WERI-Rb-1 (cell line): ENCODE measurements at regions not wholly inside any gene's neighbourhood (a gene's known extent, or its start where the extent isn't known, plus 50 kb on each side); places are given as distances from the start of the nearest gene placed in this dataset.
A peak's percentile ranks its signal among the peaks of the same experiment; 100 is the strongest.

Experiments
- DNase-seq: peaks from one replicate; pipeline ENCODE4 v3.0.0-alpha.2; 2020
- H3K27ac ChIP-seq: fragments of 250-450 bp; sonication (Bioruptor Pico); 2 replicates; pipeline ENCODE4 v1.5.1; 2020; ENCODE audit warnings: mild to moderate bottlenecking, moderate library complexity
- H3K27me3 ChIP-seq: fragments of 250-450 bp; sonication (Bioruptor Pico); 2 replicates; pipeline ENCODE4 v1.5.1; 2021; ENCODE audit warnings: mild to moderate bottlenecking, low read depth, moderate library complexity; ENCODE audit not compliant: insufficient read depth, severe bottlenecking
- H3K36me3 ChIP-seq: fragments of 250-450 bp; sonication (Bioruptor Pico); 2 replicates; pipeline ENCODE4 v1.5.1; 2020; ENCODE audit warnings: mild to moderate bottlenecking, moderate library complexity
- H3K4me3 ChIP-seq: 2 replicates; pipeline ENCODE4 v1.5.1; 2011; ENCODE audit warnings: low read depth, mild to moderate bottlenecking, control low read depth, low read length
- H3K9me3 ChIP-seq: fragments of 250-450 bp; sonication (Bioruptor Pico); 2 replicates; pipeline ENCODE4 v1.5.1; 2021; ENCODE audit warnings: mild to moderate bottlenecking, moderate library complexity; ENCODE audit not compliant: severe bottlenecking
- TF ChIP-seq, protein P1 (sequence below): IDR thresholded peaks from 2 replicates; pipeline ENCODE4 v1.5.1; 2011; ENCODE audit warnings: low read depth, mild to moderate bottlenecking, control low read depth, inconsistent platforms, low read length

DNA sequence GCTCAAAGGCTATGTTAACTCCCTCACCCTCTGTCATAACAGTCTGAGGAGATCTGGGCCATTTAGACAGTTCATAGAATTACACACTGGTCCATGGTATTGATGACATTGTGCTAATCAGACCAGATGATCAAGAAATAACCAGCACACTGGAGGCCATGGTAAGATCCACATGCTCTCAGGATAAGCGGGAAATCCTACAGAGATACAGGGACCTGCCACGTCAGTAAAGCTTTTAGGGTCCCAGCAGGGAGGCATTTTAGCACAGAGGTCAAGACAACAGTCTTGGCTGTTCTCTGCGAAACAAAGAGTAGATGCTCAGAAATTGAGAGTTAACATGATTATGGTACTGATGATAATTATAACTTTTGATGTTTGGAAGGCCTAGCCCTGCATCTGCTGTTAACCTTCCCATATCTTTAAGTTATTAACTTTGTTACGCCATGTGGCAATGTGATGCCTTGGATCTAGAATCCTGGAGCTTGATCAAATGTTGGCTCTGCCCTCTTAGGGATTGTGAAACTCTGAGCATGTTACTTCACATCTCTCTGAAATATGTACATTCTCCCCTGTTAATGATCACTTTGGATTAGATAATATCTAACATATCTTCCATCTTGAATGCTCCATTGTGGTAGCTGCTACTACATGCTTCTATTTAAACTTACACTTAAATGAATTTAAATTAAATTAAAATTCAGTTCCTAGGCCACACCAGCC lies 172.0 kb upstream of the SOX9 start:
- DNase-seq: no peak
- Histone ChIP-seq H3K9me3 (no peaks in the 10 kb centered on the region), H3K36me3 (no peaks in the 10 kb centered on the region), H3K27ac (no peak overlapping the region), H3K27me3 (peaks cover 70% of the 10 kb centered on the region), H3K4me3 (no peak overlapping the region)
- TF ChIP-seq, protein P1, sequence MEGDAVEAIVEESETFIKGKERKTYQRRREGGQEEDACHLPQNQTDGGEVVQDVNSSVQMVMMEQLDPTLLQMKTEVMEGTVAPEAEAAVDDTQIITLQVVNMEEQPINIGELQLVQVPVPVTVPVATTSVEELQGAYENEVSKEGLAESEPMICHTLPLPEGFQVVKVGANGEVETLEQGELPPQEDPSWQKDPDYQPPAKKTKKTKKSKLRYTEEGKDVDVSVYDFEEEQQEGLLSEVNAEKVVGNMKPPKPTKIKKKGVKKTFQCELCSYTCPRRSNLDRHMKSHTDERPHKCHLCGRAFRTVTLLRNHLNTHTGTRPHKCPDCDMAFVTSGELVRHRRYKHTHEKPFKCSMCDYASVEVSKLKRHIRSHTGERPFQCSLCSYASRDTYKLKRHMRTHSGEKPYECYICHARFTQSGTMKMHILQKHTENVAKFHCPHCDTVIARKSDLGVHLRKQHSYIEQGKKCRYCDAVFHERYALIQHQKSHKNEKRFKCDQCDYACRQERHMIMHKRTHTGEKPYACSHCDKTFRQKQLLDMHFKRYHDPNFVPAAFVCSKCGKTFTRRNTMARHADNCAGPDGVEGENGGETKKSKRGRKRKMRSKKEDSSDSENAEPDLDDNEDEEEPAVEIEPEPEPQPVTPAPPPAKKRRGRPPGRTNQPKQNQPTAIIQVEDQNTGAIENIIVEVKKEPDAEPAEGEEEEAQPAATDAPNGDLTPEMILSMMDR: no peak

DNA sequence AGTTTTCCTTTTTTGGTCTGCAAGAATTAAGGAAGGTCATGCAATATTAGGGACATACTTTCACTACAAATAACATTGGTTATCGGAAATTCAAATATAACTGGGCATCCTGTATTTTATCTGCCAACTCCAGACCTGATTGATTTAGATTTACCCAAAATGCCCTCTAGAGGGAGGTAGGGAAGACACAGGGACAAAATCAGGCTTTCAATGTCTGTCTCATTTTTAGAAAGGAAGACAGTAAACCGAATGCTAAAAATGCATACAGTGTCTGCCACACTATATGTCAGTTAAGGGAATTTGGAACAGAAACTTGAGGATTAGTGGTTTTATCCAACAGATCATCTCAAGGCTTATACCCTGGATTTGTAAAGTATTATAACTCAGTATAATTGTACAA lies 161.7 kb upstream of the SOX9 start:
- Histone ChIP-seq H3K27ac (no peak overlapping the region), H3K9me3 (no peaks in the 10 kb centered on the region), H3K36me3 (no peaks in the 10 kb centered on the region), H3K4me3 (no peak overlapping the region), H3K27me3 (peaks cover 12% of the 10 kb centered on the region)
- TF ChIP-seq, protein P1: peak; percentile 31; the same call in 1 of the 2 replicates
- no peak for DNase-seq

DNA sequence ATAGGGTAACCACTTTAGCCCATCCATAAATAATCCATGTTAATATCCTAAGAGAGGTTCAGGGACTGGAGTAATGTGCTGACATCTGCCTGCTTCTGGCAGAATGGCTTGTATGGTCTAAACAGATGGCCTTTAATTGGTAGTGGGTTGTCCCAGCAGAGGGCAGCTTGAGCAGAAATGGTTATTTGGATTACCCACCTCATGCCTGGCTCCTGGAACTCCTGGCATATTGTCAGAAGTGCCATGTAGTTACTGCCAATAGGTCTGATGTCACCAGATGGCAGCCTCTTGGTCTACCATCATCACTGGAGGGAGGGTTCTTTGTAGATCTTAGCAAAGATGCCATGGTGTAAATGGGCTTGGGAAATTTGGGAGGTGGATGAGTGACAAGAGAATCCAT lies 157.5 kb upstream of the SOX9 start:
- Histone ChIP-seq H3K36me3 (no peaks in the 10 kb centered on the region), H3K27me3 (peaks cover 17% of the 10 kb centered on the region), H3K27ac (no peak overlapping the region), H3K4me3 (no peak overlapping the region), H3K9me3 (no peaks in the 10 kb centered on the region)
- TF ChIP-seq, protein P1: no peak
- DNase-seq: peak; percentile 23

DNA sequence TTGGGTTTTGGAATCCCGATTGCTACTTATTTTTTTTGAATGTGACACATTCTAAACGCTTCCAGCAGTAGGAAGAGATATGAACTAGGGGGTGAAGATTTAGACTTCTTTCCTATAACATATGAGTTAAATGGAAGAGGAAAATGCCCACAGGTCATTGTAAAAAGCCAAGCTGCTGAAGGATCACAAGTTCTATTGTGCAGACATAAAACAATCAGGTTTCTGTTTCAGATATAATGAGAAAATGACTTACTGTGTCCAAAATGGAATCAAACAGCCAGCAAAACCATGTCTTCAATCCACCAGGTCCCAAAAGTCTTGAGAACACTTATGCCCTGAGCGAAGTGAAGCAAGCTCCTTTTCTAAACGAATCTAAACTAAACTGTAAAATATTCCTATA lies 157.0 kb upstream of the SOX9 start:
- H3K9me3 ChIP-seq: no peaks in the 10 kb centered on the region
- no peaks in the 10 kb centered on the region for H3K36me3 ChIP-seq
- no peak overlapping the region for H3K27ac ChIP-seq
- H3K27me3 ChIP-seq: peaks cover 17% of the 10 kb centered on the region
- TF ChIP-seq, protein P1: no peak
- no peak for DNase-seq
- H3K4me3 ChIP-seq: no peak overlapping the region

DNA sequence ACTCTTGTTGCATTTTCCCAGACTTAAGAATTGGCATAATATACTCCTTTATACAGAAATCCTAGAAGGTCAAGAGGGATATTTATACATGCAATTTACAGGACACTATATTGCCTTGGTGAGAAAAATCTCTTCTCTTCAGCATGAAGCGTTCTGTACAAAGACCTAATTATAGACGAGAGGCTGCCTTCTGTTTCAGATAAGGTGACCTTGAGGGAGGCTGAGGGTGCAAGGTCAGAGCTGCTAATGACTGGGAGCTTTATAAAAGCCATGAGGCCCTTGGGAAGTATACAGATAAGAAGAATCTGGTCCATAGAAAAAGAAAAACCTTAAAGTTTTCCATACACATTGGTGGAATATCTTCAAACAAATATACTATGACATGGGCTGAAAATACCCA lies 156.3 kb upstream of the SOX9 start:
- Histone ChIP-seq H3K9me3 (no peaks in the 10 kb centered on the region), H3K27ac (no peak overlapping the region), H3K4me3 (no peak overlapping the region), H3K27me3 (peaks cover 17% of the 10 kb centered on the region), H3K36me3 (no peaks in the 10 kb centered on the region)
- no peak for DNase-seq
- TF ChIP-seq, protein P1: no peak

DNA sequence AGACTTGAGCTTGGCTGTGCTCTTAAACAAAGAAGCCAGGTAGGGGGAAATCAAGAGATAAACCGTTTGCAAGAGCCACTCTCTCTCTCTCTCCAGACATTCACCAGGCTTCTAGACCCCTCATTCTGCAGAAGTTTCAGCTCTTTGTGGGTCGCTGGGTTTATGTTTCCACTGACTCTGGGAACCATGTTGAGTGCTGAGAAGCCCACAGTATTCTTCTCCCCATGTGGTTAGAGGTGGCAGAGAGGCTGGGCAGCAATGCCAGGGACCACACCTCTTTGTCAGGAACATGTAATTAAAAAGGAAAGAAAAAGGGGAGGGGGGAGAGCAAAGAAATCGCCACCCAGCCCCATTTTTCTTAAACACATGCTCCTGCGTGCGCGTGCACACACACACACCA lies 154.8 kb upstream of the SOX9 start:
- Histone ChIP-seq H3K9me3 (no peaks in the 10 kb centered on the region), H3K27me3 (peaks cover 17% of the 10 kb centered on the region)
- no peak for DNase-seq

More for the DNA sequence above, 154.8 kb upstream of the SOX9 start:
- H3K36me3 ChIP-seq: no peaks in the 10 kb centered on the region
- TF ChIP-seq, protein P1: no peak
- no peak overlapping the region for H3K27ac ChIP-seq
- H3K4me3 ChIP-seq: no peak overlapping the region
